ENCODE measurements at regions not wholly inside any gene's neighbourhood (a gene's known extent, or its start where the extent isn't known, plus 50 kb on each side); places are given as distances from the start of the nearest gene placed in this dataset.

DNA sequence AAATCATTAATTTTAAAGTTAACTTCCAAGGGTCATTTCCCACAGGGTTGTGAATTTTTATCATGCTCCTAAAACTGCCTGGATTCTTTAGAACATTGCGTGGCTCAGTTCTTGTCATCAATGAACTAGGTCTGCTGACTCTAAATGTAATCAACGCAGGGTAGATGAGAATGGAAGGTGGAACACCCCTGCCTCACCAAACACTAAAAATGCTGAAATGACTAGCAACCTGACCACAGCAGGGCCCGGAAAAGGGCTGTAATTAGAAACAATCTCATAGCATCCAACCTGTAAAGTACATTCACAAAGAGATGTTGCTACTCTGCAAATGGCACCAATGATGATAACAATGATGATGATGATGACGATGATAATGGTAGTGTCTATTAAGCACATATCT lies 356.9 kb downstream of the DEPDC1B start:
- H3K27me3 ChIP-seq (ENCODE audit: insufficient read depth, low read length) = no peaks in the 10 kb centered on the region
- H3K9me3 ChIP-seq (ENCODE audit: low read depth, low read length) = no peaks in the 10 kb centered on the region
- H3K4me3 ChIP-seq (ENCODE audit: low read length) = no peak overlapping the region
- no peaks in the 10 kb centered on the region for H3K4me1 ChIP-seq (ENCODE audit: insufficient read depth, low read length)

DNA sequence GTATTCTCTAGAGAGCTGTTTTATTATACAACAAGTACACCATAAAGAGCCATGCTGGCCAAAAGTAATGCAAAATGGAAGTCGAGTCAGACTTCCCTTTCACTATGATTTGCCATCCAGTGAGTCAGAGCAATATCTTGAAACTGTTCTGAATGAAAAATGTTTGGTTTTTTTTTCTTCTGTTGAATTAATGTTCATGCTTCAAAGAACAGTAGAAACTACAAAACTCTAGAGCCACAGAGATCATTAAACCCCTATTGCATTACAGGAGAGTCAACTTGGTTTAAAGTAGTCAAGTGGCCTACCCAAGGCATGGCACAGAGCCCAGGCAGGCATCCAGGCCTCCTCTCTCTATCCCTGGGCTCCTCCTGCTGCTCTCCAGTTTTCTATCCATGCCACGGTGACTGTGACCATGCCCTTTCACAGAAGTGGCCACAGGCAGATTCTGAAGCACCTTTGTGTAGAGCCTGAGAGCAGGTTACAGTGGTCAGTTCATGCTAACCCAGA lies 358.9 kb downstream of the DEPDC1B start:
- Histone ChIP-seq H3K9me3 (ENCODE audit: low read depth, low read length) (no peaks in the 10 kb centered on the region), H3K4me3 (ENCODE audit: low read length) (no peak overlapping the region), H3K27me3 (ENCODE audit: insufficient read depth, low read length) (no peaks in the 10 kb centered on the region), H3K4me1 (ENCODE audit: insufficient read depth, low read length) (no peaks in the 10 kb centered on the region)

DNA sequence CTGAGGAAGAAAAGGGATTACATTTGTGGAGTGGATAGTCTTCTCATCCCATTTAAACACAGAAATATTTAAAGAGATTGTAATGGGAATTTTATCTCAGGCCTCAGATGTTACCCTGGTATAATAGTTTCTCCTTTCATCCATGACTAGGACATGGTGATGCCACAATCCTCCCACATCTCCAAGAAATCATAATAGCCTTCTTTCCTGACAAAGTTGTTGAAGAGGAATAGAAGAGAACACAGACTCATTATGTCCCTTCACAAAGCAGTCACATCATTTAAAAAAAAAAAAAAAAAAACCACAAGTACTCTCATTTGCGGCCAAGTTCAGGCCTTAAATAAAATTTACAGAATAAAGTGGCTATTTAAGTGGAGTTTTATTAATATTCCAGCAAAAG lies 359.6 kb downstream of the DEPDC1B start:
- H3K4me1 ChIP-seq (ENCODE audit: insufficient read depth, low read length) = no peaks in the 10 kb centered on the region
- no peaks in the 10 kb centered on the region for H3K9me3 ChIP-seq (ENCODE audit: low read depth, low read length)
- H3K4me3 ChIP-seq (ENCODE audit: low read length) = no peak overlapping the region
- H3K27me3 ChIP-seq (ENCODE audit: insufficient read depth, low read length) = no peaks in the 10 kb centered on the region

GRCh38 chr5:60339691-60340201 lies 360.2 kb downstream of the DEPDC1B start:
- Histone ChIP-seq H3K27me3 (ENCODE audit: insufficient read depth, low read length) (no peaks in the 10 kb centered on the region), H3K9me3 (ENCODE audit: low read depth, low read length) (no peaks in the 10 kb centered on the region), H3K4me3 (ENCODE audit: low read length) (no peak overlapping the region), H3K4me1 (ENCODE audit: insufficient read depth, low read length) (no peaks in the 10 kb centered on the region)

DNA sequence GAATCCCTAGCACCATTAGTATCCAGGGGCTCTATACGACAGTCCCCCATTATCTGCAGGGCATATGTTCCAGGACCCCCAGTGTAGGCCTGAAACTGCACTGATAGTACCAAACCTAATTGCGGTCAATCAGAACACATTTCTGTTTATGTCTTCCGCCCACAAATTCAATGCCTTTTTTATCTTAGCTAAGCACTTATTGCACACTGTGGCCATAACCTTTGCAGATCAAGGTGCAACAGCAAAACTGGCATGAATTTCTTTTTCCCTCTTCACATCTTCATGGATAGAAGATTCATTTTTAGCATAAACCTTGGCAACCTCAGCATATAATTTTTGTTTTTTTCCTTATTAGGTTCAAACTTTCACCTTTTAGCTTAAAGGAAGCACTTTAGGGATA lies 361.1 kb downstream of the DEPDC1B start:
- Histone ChIP-seq H3K4me3 (ENCODE audit: low read length) (no peak overlapping the region), H3K4me1 (ENCODE audit: insufficient read depth, low read length) (no peaks in the 10 kb centered on the region), H3K9me3 (ENCODE audit: low read depth, low read length) (no peaks in the 10 kb centered on the region), H3K27me3 (ENCODE audit: insufficient read depth, low read length) (no peaks in the 10 kb centered on the region)

GRCh38 chr5:60336491-60336890 lies 363.5 kb downstream of the DEPDC1B start:
- no peaks in the 10 kb centered on the region for H3K9me3 ChIP-seq (ENCODE audit: low read depth, low read length)
- H3K27me3 ChIP-seq (ENCODE audit: insufficient read depth, low read length) = no peaks in the 10 kb centered on the region
- no peaks in the 10 kb centered on the region for H3K4me1 ChIP-seq (ENCODE audit: insufficient read depth, low read length)
- no peak overlapping the region for H3K4me3 ChIP-seq (ENCODE audit: low read length)

DNA sequence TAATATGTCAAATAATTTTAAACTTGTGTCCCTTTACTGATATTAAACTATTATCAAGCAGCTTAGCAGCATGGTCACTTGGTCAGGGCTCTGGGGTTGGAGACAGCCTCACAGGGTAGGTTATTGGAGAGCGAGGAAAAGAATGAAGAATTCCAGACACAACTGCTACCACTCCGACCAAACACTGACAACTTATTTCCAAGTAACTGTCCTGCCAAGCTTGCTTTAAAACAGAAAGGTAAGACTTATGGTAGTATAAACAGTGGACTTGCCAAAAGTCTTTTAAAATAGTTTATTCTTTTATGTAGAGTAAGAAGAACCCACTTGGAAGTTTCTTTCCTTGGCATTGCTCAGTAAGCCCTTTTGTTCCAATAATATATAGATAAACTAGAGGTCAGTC lies 364.1 kb downstream of the DEPDC1B start:
- Histone ChIP-seq H3K4me3 (ENCODE audit: low read length) (no peak overlapping the region), H3K9me3 (ENCODE audit: low read depth, low read length) (no peaks in the 10 kb centered on the region), H3K4me1 (ENCODE audit: insufficient read depth, low read length) (no peaks in the 10 kb centered on the region), H3K27me3 (ENCODE audit: insufficient read depth, low read length) (no peaks in the 10 kb centered on the region)

GRCh38 chr5:60334281-60334713 lies 365.7 kb downstream of the DEPDC1B start:
- Histone ChIP-seq H3K4me1 (ENCODE audit: insufficient read depth, low read length) (no peaks in the 10 kb centered on the region), H3K27me3 (ENCODE audit: insufficient read depth, low read length) (no peaks in the 10 kb centered on the region)

DNA sequence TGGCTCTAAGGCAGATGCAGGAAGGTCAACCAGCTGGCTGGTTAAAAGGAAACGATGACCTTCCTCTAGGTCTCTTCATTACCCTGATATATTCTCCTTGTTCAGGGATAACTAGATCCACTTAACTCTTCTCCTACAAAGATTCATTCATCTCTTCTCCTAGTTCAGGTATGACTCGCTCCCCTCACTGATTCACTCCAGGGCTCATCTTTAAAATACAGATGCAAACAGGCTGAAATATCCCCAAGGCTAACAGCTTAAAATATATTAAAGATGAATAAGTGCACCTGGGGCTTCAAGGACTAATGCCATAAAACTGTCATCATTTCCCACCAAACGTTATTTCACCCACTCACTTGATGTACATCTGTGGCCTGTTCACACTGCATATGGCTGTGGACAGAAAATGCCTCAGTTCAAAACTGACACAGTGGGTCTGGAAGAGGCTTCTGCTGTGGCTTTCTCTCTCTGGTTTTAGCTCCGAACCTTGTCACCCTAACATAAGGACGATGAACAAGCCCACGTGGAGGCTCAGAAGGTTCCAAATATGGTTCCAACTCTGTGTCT lies 366.9 kb downstream of the DEPDC1B start:
- H3K27me3 ChIP-seq (ENCODE audit: insufficient read depth, low read length) = no peaks in the 10 kb centered on the region
- H3K9me3 ChIP-seq (ENCODE audit: low read depth, low read length) = no peaks in the 10 kb centered on the region
- no peak overlapping the region for H3K4me3 ChIP-seq (ENCODE audit: low read length)
- H3K4me1 ChIP-seq (ENCODE audit: insufficient read depth, low read length) = no peaks in the 10 kb centered on the region

More at GRCh38 chr5:60334281-60334713, 365.7 kb downstream of the DEPDC1B start:
- Histone ChIP-seq H3K4me3 (ENCODE audit: low read length) (no peak overlapping the region), H3K9me3 (ENCODE audit: low read depth, low read length) (no peaks in the 10 kb centered on the region)

DNA sequence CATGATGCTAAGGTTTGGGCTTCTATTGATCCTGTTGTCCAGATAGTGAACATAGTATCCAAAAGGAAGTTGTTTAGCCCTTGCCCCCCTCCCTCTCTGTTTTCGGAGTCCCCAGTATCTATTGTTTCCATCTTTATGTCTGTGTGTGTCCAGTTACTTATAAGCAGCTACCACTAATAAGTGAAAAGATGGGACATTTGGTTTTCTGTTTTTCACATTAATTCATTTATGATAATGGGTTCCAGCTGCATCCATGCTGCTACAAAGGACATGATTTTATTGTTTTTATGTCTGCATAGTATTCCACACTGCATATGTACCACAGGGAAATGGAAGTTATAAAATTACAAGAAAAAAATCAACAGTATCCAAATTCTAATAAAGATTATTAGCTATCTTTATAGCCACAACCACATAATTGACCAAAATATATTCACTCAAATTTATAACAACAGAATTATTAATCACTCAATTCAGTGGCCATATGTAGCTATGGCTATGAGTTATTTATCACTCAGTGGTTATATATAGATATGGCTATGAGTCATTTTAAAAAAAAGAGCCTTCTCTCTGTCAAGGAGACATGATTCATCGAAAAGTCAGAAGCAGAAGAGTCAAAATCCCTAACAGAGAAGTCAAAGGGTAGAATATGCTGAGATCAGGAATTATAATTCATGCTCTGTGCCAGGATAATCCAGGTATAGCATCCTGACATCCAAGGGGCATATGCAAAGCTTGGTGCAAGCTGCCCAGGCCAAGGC lies 367.5 kb downstream of the DEPDC1B start:
- Histone ChIP-seq H3K4me1 (ENCODE audit: insufficient read depth, low read length) (no peaks in the 10 kb centered on the region), H3K4me3 (ENCODE audit: low read length) (no peak overlapping the region), H3K27me3 (ENCODE audit: insufficient read depth, low read length) (no peaks in the 10 kb centered on the region), H3K9me3 (ENCODE audit: low read depth, low read length) (no peaks in the 10 kb centered on the region)

DNA sequence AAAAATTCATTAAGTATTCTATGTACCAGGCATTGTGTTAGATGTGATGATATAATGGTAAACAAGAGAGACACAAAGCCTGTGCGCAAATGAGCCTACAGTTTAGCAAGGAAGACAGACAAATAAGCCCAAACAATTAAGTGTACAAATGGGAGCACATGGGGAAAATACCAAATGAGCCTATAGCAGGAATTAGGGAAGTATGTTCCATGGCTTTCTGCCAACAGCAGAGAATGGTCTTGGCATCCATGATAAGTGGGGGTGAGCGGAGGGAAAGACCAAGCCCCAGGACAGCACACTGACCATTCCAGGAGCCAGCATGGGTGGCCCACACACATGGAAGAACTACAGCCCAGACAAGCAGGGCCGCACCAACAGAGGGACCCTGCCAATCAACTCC lies 369.7 kb downstream of the DEPDC1B start:
- no peaks in the 10 kb centered on the region for H3K27me3 ChIP-seq (ENCODE audit: insufficient read depth, low read length)
- no peak overlapping the region for H3K4me3 ChIP-seq (ENCODE audit: low read length)
- H3K4me1 ChIP-seq (ENCODE audit: insufficient read depth, low read length) = no peaks in the 10 kb centered on the region
- no peaks in the 10 kb centered on the region for H3K9me3 ChIP-seq (ENCODE audit: low read depth, low read length)

DNA sequence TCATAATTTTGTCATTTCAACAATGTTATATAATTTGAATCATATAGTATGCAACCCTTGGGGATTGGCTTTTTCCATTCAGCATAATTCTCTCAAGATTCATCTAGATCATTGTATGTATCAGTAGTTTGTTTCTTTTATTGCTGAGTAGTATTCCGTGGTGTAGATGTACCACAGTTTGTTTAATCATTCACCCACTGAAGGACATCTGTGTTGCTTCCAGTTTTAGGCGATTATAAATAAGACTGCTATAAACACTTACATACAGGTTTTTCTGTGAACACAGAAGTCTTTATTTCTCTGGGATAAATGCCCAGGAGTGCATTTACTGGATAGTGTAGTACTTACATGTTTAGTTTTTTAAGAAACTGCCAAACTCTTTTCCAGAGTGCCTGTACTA lies 374.1 kb downstream of the DEPDC1B start:
- Histone ChIP-seq H3K4me3 (ENCODE audit: low read length) (no peak overlapping the region), H3K4me1 (ENCODE audit: insufficient read depth, low read length) (no peaks in the 10 kb centered on the region), H3K9me3 (ENCODE audit: low read depth, low read length) (peaks cover 5% of the 10 kb centered on the region), H3K27me3 (ENCODE audit: insufficient read depth, low read length) (no peaks in the 10 kb centered on the region)

- no peaks in the 10 kb centered on the region for H3K27me3 ChIP-seq (ENCODE audit: insufficient read depth, low read length)
- peaks cover 5% of the 10 kb centered on the region for H3K9me3 ChIP-seq (ENCODE audit: low read depth, low read length)
- H3K4me3 ChIP-seq (ENCODE audit: low read length) = no peak overlapping the region
- H3K4me1 ChIP-seq (ENCODE audit: insufficient read depth, low read length) = no peaks in the 10 kb centered on the region
Measured at GRCh38 chr5:60323596-60323995, 376.4 kb downstream of the DEPDC1B start.

- H3K9me3 ChIP-seq (ENCODE audit: low read depth, low read length) = no peaks in the 10 kb centered on the region
- H3K4me1 ChIP-seq (ENCODE audit: insufficient read depth, low read length) = no peaks in the 10 kb centered on the region
- H3K4me3 ChIP-seq (ENCODE audit: low read length) = no peak overlapping the region
- H3K27me3 ChIP-seq (ENCODE audit: insufficient read depth, low read length) = no peaks in the 10 kb centered on the region
Measured at GRCh38 chr5:60312098-60312497, 387.9 kb downstream of the DEPDC1B start.

- Histone ChIP-seq H3K27me3 (ENCODE audit: insufficient read depth, low read length) (no peaks in the 10 kb centered on the region), H3K4me3 (ENCODE audit: low read length) (no peak overlapping the region), H3K4me1 (ENCODE audit: insufficient read depth, low read length) (no peaks in the 10 kb centered on the region), H3K9me3 (ENCODE audit: low read depth, low read length) (no peaks in the 10 kb centered on the region)
Measured at GRCh38 chr5:60299944-60300343, 400.0 kb downstream of the DEPDC1B start.

GRCh38 chr5:60297658-60298057 lies 402.3 kb downstream of the DEPDC1B start:
- H3K9me3 ChIP-seq (ENCODE audit: low read depth, low read length) = no peaks in the 10 kb centered on the region
- H3K27me3 ChIP-seq (ENCODE audit: insufficient read depth, low read length) = no peaks in the 10 kb centered on the region
- H3K4me3 ChIP-seq (ENCODE audit: low read length) = no peak overlapping the region
- no peaks in the 10 kb centered on the region for H3K4me1 ChIP-seq (ENCODE audit: insufficient read depth, low read length)

All from mononuclear cell (primary cell).